ENCODE measurements at regions not wholly inside any gene's neighbourhood (a gene's known extent, or its start where the extent isn't known, plus 50 kb on each side); places are given as distances from the start of the nearest gene placed in this dataset.

DNA sequence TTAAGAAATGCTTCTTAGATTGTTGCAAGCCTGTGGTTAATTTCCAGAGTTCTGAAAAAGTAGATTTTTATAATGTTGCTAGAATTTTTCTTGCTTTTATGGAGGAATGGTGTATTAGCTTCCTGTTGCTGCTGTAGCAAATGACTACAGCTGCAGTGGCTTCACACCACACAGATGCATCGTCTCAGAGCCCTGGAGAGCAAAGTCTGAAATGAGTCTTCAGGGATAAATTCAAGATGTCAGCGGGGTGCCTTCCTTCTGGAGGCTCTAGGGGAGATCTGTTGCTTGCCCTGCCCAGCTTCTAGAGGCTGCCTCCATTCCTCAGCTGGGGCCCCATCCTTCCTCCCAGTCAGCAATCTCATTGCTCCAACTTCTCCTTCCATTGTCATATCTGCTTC lies 187.8 kb downstream of the ZNF516 start:
- peaks cover 5% of the 10 kb centered on the region for H3K9me3 Mint-ChIP-seq (ENCODE audit: low read depth)
- DNase-seq (ENCODE audit: low spot score), result no peak
- peaks cover 2% of the 10 kb centered on the region for H3K27me3 Mint-ChIP-seq (ENCODE audit: low read depth)
- H3K4me1 Mint-ChIP-seq (ENCODE audit: low read depth), result no peaks in the 10 kb centered on the region
- H3K4me3 Mint-ChIP-seq (ENCODE audit: unreplicated experiment), result no peak overlapping the region
- no peaks in the 10 kb centered on the region for H3K36me3 Mint-ChIP-seq (ENCODE audit: low read depth)
- H3K27ac Mint-ChIP-seq (ENCODE audit: unreplicated experiment), result no peak overlapping the region
- TF ChIP-seq, protein P1, sequence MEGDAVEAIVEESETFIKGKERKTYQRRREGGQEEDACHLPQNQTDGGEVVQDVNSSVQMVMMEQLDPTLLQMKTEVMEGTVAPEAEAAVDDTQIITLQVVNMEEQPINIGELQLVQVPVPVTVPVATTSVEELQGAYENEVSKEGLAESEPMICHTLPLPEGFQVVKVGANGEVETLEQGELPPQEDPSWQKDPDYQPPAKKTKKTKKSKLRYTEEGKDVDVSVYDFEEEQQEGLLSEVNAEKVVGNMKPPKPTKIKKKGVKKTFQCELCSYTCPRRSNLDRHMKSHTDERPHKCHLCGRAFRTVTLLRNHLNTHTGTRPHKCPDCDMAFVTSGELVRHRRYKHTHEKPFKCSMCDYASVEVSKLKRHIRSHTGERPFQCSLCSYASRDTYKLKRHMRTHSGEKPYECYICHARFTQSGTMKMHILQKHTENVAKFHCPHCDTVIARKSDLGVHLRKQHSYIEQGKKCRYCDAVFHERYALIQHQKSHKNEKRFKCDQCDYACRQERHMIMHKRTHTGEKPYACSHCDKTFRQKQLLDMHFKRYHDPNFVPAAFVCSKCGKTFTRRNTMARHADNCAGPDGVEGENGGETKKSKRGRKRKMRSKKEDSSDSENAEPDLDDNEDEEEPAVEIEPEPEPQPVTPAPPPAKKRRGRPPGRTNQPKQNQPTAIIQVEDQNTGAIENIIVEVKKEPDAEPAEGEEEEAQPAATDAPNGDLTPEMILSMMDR (IDR thresholded peaks at IDR 0.05), result no peak

DNA sequence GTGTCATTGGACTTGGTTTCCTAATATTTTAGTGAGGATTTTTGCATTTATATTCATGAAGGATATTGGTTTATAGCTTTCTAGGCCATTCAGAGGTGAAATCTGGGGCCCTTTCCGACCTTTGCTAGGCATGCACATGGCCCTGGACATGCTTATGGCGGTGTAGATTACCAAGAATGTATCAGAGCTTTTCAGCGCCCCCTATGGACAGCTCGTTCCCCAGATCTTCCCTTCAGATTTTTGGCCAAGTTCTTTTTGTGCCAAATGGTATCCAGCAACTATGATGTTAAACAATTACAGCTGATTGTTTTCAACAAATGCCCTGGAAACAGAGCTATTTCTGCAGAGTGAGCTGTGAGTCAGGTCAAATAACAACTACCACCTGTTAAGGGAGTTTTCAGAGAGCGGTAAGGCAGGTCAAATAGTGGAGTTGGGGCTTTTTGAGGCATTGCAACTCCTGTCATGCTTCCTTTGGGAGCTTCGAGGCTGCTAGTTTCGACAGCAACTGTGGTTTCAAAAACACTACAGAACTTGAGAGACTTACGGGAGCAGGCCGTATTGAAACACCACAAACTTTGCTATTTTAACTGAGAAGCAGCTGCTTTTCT lies 188.3 kb downstream of the ZNF516 start:
- peaks cover 2% of the 10 kb centered on the region for H3K27me3 Mint-ChIP-seq (ENCODE audit: low read depth)
- no peaks in the 10 kb centered on the region for H3K36me3 Mint-ChIP-seq (ENCODE audit: low read depth)
- no peaks in the 10 kb centered on the region for H3K4me1 Mint-ChIP-seq (ENCODE audit: low read depth)
- no peak overlapping the region for H3K27ac Mint-ChIP-seq (ENCODE audit: unreplicated experiment)
- H3K9me3 Mint-ChIP-seq (ENCODE audit: low read depth), result peaks cover 5% of the 10 kb centered on the region
- H3K4me3 Mint-ChIP-seq (ENCODE audit: unreplicated experiment), result no peak overlapping the region
- TF ChIP-seq, protein P1 (IDR thresholded peaks at IDR 0.05), result no peak
- DNase-seq (ENCODE audit: low spot score), result no peak

DNA sequence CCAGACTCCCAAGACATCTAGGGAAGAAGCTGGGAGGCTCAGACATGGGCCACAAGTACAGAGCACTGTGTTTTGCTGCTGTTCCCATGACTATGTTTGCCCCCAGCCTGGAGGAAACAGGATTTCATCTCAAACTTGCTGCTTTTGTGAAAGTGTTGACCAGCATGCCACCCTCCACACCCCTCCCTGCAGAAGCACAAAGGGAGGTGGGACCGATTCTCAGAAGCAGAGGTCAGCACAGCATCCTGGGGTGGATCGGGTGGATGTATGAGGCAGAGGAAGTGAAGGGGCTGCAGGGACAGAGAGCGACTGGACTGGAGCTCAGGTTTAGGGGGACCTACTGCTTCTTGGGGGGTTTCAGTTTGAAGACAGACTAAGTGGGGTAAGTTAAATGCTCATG lies 209.2 kb downstream of the ZNF516 start:
- H3K9me3 Mint-ChIP-seq (ENCODE audit: low read depth), result peaks cover 9% of the 10 kb centered on the region
- TF ChIP-seq, protein P1 (IDR thresholded peaks at IDR 0.05), result no peak
- no peak for DNase-seq (ENCODE audit: low spot score)
- no peaks in the 10 kb centered on the region for H3K36me3 Mint-ChIP-seq (ENCODE audit: low read depth)
- peaks cover 3% of the 10 kb centered on the region for H3K27me3 Mint-ChIP-seq (ENCODE audit: low read depth)
- H3K4me3 Mint-ChIP-seq (ENCODE audit: unreplicated experiment), result no peak overlapping the region
- no peaks in the 10 kb centered on the region for H3K4me1 Mint-ChIP-seq (ENCODE audit: low read depth)
- no peak overlapping the region for H3K27ac Mint-ChIP-seq (ENCODE audit: unreplicated experiment)

DNA sequence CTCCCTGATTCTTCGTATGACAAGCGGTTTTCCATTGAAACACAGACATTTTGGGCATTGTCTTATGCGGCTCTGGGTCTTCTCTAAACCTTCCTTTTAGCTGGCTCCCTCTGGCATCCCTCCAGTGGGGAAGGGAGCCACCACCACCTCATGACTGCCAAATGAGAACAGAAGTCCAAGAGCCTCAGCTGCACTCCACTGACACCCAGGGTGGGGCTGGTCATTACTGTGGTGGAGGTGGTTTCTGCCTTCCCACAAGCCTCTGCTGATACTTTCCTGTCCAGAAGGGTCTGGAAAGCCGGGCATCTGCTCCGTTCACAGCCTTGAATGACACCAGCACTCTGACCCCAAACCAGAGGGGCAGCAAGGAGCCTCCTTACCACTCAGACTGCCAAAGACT lies 213.5 kb downstream of the ZNF516 start:
- no peak for DNase-seq (ENCODE audit: low spot score)
- H3K4me1 Mint-ChIP-seq (ENCODE audit: low read depth), result no peaks in the 10 kb centered on the region
- peaks cover 3% of the 10 kb centered on the region for H3K9me3 Mint-ChIP-seq (ENCODE audit: low read depth)
- TF ChIP-seq, protein P1 (IDR thresholded peaks at IDR 0.05), result no peak
- no peak overlapping the region for H3K4me3 Mint-ChIP-seq (ENCODE audit: unreplicated experiment)
- H3K27ac Mint-ChIP-seq (ENCODE audit: unreplicated experiment), result no peak overlapping the region
- no peaks in the 10 kb centered on the region for H3K36me3 Mint-ChIP-seq (ENCODE audit: low read depth)
- peaks cover 7% of the 10 kb centered on the region for H3K27me3 Mint-ChIP-seq (ENCODE audit: low read depth)

DNA sequence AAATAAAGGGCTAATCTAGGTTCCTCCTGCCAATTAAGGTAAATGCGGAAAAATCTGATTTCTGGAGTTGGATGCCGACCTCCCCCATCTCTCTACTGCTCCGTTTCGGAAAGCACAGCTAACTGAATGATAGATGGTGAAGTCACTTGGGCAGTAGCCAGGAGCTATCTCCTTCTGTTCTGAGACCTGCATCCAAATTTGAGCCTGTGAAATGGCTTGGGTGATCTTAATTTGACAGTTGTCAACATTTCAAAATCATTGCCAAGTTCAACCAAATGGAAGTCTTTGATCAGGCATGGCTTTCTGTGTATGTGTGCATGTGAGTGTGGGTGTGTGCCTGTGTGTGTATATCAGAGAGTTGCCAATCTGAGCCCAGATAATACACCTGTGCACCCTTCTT lies 217.2 kb downstream of the ZNF516 start:
- no peak overlapping the region for H3K4me3 Mint-ChIP-seq (ENCODE audit: unreplicated experiment)
- H3K36me3 Mint-ChIP-seq (ENCODE audit: low read depth), result no peaks in the 10 kb centered on the region
- DNase-seq (ENCODE audit: low spot score), result no peak
- H3K9me3 Mint-ChIP-seq (ENCODE audit: low read depth), result peaks cover 3% of the 10 kb centered on the region
- peaks cover 8% of the 10 kb centered on the region for H3K27me3 Mint-ChIP-seq (ENCODE audit: low read depth)
- no peak overlapping the region for H3K27ac Mint-ChIP-seq (ENCODE audit: unreplicated experiment)
- H3K4me1 Mint-ChIP-seq (ENCODE audit: low read depth), result no peaks in the 10 kb centered on the region
- TF ChIP-seq, protein P1 (IDR thresholded peaks at IDR 0.05), result no peak
